ENCODE measurements at regions not wholly inside any gene's neighbourhood (a gene's known extent, or its start where the extent isn't known, plus 50 kb on each side); places are given as distances from the start of the nearest gene placed in this dataset.
"Not testable (repeated sequence)": the region's sequence is repeated elsewhere in the genome, so short reads cannot be mapped to it uniquely, and the experiment has no call there.

GRCh38 chr4:163703251-163703650 is 208.8 kb downstream of the TMA16 start:
- CTCF ChIA-PET, result no interaction called here
- POLR2A ChIA-PET, result no interaction called here
- no peaks in the 10 kb centered on the region for H3K27me3 ChIP-seq (ENCODE audit: control insufficient read depth, insufficient read depth, low read length)
- no peak overlapping the region for H3K4me3 ChIP-seq (ENCODE audit: low read depth, low read length)
- DNase-seq (ENCODE audit: low read depth), result no peak
- H3K36me3 ChIP-seq (ENCODE audit: control insufficient read depth, insufficient read depth, low read length), result no peaks in the 10 kb centered on the region
- no peak for TF ChIP-seq CTCF (IDR thresholded peaks at IDR 0.05; ENCODE audit: insufficient read depth, low read depth, low read length)

GRCh38 chr4:163707873-163708272 is 213.4 kb downstream of the TMA16 start:
- POLR2A ChIA-PET, result no interaction called here
- no peak for DNase-seq (ENCODE audit: low read depth)
- Histone ChIP-seq H3K36me3 (ENCODE audit: control insufficient read depth, insufficient read depth, low read length) (no peaks in the 10 kb centered on the region), H3K4me3 (ENCODE audit: low read depth, low read length) (no peak overlapping the region), H3K27me3 (ENCODE audit: control insufficient read depth, insufficient read depth, low read length) (no peaks in the 10 kb centered on the region)
- CTCF ChIA-PET, result no interaction called here
- no peak for TF ChIP-seq CTCF (IDR thresholded peaks at IDR 0.05; ENCODE audit: insufficient read depth, low read depth, low read length)

- CTCF ChIA-PET, result no interaction called here
- H3K27me3 ChIP-seq (ENCODE audit: control insufficient read depth, insufficient read depth, low read length), result no peaks in the 10 kb centered on the region
- no peak for TF ChIP-seq CTCF (IDR thresholded peaks at IDR 0.05; ENCODE audit: insufficient read depth, low read depth, low read length)
- POLR2A ChIA-PET, result no interaction called here
- no peak for DNase-seq (ENCODE audit: low read depth)
- no peak overlapping the region for H3K4me3 ChIP-seq (ENCODE audit: low read depth, low read length)
- no peaks in the 10 kb centered on the region for H3K36me3 ChIP-seq (ENCODE audit: control insufficient read depth, insufficient read depth, low read length)
Measured at GRCh38 chr4:163709601-163710000, 215.1 kb downstream of the TMA16 start.

GRCh38 chr4:163710158-163710557 is 215.7 kb downstream of the TMA16 start:
- CTCF ChIA-PET, result no interaction called here
- POLR2A ChIA-PET, result interaction anchor here (0.6 kb wide), 1 partner anchor 1771 kb away, joined by 3 read pairs; no protein-coding TSS in a partner anchor
- DNase-seq (ENCODE audit: low read depth), result no peak
- H3K4me3 ChIP-seq (ENCODE audit: low read depth, low read length), result no peak overlapping the region
- no peak for TF ChIP-seq CTCF (IDR thresholded peaks at IDR 0.05; ENCODE audit: insufficient read depth, low read depth, low read length)
- no peaks in the 10 kb centered on the region for H3K36me3 ChIP-seq (ENCODE audit: control insufficient read depth, insufficient read depth, low read length)
- no peaks in the 10 kb centered on the region for H3K27me3 ChIP-seq (ENCODE audit: control insufficient read depth, insufficient read depth, low read length)

- H3K27me3 ChIP-seq (ENCODE audit: control insufficient read depth, insufficient read depth, low read length); H3K4me3 ChIP-seq (ENCODE audit: low read depth, low read length); DNase-seq (ENCODE audit: low read depth); CTCF ChIA-PET; H3K36me3 ChIP-seq (ENCODE audit: control insufficient read depth, insufficient read depth, low read length); POLR2A ChIA-PET: not testable (repeated sequence)
Measured at GRCh38 chr4:163724495-163724894, 230.0 kb downstream of the TMA16 start.

- DNase-seq (ENCODE audit: low read depth), result no peak
- CTCF ChIA-PET, result no interaction called here
- POLR2A ChIA-PET, result no interaction called here
- no peak for TF ChIP-seq CTCF (IDR thresholded peaks at IDR 0.05; ENCODE audit: insufficient read depth, low read depth, low read length)
- Histone ChIP-seq H3K36me3 (ENCODE audit: control insufficient read depth, insufficient read depth, low read length) (no peaks in the 10 kb centered on the region), H3K27me3 (ENCODE audit: control insufficient read depth, insufficient read depth, low read length) (no peaks in the 10 kb centered on the region), H3K4me3 (ENCODE audit: low read depth, low read length) (no peak overlapping the region)
Measured at GRCh38 chr4:163726641-163727040, 232.2 kb downstream of the TMA16 start.

Data from BJ (cell line).